Fibroblast of mammary gland (primary cell): ENCODE measurements at regions not wholly inside any gene's neighbourhood (a gene's known extent, or its start where the extent isn't known, plus 50 kb on each side); places are given as distances from the start of the nearest gene placed in this dataset.
A peak's percentile ranks its signal among the peaks of the same experiment; 100 is the strongest.

Source experiments
- DNase-seq: peaks from one replicate; pipeline ENCODE4 v3.0.0-alpha.2; 2010; ENCODE audit warnings: low read depth
- H3K4me3 ChIP-seq: 2 replicates; pipeline ENCODE4 v1.5.1; 2011; ENCODE audit warnings: low read depth, mild to moderate bottlenecking, low read length, moderate library complexity; ENCODE audit not compliant: control insufficient read depth
- TF ChIP-seq, protein P1 (sequence below): conservative IDR thresholded peaks from 2 replicates; pipeline ENCODE4 v1.5.1; 2011; ENCODE audit warnings: low read depth, low read length, inconsistent platforms; ENCODE audit not compliant: control insufficient read depth, insufficient read depth

DNA sequence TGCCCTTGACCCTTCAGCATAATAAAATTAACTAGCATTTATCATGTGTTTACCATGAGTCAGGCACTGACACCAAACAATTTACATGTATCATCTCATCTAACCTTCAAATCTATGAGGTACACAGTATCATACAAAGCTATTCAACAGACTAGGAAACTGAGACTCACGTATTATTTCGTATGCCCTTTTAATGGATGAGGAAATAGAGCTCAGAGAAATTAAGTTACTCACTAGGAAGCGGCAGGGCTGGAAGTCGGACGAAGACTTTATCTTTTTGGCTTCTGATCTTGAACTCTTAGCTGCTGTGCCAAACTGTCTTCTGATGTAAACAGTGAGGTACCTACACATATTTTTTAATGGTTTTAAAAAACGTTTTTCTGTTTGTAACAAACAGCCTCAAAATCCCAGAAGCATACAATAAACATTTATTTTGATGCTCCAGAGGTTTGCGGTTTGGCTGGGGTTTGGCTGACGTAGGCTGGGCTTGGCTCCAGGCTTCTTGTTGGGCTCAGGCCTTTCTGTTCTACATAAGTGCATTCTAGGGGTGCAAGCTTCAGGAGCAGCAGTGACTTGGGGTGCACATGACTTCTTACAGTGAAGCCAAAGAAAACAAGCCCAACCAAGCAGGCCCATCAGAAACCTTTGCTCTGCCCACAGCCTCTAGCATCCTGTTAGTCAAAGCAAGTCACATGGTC is 184.7 kb downstream of the TBX5 start:
- no peak overlapping the region for H3K4me3 ChIP-seq
- TF ChIP-seq, protein P1, sequence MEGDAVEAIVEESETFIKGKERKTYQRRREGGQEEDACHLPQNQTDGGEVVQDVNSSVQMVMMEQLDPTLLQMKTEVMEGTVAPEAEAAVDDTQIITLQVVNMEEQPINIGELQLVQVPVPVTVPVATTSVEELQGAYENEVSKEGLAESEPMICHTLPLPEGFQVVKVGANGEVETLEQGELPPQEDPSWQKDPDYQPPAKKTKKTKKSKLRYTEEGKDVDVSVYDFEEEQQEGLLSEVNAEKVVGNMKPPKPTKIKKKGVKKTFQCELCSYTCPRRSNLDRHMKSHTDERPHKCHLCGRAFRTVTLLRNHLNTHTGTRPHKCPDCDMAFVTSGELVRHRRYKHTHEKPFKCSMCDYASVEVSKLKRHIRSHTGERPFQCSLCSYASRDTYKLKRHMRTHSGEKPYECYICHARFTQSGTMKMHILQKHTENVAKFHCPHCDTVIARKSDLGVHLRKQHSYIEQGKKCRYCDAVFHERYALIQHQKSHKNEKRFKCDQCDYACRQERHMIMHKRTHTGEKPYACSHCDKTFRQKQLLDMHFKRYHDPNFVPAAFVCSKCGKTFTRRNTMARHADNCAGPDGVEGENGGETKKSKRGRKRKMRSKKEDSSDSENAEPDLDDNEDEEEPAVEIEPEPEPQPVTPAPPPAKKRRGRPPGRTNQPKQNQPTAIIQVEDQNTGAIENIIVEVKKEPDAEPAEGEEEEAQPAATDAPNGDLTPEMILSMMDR = no peak
- peak; percentile 64 for DNase-seq

DNA sequence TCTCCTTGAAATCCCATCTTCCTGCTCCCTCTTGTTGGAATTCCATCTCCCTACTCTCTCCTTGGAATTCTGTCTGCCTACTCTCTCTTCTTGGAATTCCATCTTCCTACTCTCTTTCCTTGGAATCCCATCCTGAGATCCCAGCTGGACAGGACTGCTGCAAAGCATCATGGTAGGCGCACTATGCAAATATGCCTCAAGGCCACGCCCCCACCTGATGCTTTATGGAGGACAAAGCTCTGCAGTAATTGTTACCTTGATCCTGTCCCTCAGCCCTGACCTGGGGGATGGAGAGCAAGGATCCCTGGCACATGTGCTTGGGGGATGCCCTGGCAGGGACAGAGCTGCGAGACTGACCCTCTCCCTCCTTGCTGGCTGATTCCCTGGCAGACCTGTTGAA is 185.6 kb downstream of the TBX5 start:
- DNase-seq = no peak
- TF ChIP-seq, protein P1 = no peak
- H3K4me3 ChIP-seq = no peak overlapping the region

DNA sequence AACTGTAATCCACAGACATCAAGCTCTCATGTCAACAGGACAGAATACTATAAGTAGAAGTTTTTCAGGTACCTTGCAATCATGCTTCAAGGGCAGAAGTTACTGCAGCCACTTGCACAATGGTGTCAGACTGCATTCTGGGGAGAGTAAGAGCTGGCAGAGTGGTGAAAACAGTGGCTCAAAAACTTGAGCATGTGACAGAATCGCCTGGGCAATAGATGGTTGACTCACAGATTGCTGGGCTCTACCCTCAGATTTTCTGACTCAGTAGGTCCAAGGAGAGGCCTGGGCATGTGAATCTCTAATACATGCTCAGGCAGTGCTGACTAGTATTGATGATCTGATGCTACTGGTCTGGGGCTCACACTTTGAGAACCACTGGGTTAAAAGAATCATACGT is 187.8 kb downstream of the TBX5 start:
- TF ChIP-seq, protein P1 = no peak
- peak; percentile 26 for DNase-seq
- no peak overlapping the region for H3K4me3 ChIP-seq

DNA sequence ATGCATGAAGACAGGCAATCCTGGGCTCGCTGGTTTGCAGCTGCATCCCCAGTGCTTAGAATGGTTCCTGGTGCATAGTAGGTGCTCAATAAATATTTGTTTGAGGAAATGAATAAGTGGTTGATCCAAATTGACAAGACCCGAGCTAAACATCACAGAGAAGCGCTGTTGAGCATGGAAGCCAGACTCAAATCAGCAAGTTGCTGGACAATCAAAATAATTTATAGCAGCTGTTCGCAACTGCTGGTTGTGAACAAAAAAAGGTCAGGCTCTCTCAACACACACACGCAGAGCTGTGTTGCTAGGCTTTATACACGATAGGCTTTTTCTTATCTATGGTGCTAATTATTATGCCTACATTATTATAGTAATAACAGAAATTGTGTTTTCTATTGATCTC is 190.2 kb downstream of the TBX5 start:
- DNase-seq = no peak
- H3K4me3 ChIP-seq = no peak overlapping the region
- TF ChIP-seq, protein P1 = no peak

DNA sequence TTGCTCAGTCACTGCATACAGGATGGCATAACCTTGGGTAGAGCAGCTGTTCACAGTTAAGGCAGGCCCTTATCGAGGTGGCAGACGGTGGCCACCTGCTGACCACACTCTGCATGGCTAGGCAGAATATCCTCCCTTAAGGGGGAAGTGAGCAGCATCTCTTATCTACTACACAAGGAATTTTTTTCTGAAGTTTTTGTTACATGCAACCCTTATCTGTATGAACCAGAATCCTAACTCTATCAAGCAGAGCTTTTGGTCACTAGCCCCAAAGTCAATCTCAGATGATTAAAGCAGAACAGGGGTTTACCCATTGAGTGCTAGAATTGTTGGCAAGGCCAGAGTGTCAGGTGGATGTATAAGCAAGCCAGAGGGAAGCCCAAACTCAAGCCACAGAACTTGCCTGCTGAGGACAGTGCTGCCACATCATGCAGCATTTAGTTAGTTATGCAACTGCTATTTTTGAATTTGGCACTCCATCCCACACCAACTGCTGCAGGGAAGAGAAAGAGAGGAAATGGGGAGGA is 192.8 kb downstream of the TBX5 start:
- H3K4me3 ChIP-seq = no peak overlapping the region
- DNase-seq = no peak
- TF ChIP-seq, protein P1 = no peak

DNA sequence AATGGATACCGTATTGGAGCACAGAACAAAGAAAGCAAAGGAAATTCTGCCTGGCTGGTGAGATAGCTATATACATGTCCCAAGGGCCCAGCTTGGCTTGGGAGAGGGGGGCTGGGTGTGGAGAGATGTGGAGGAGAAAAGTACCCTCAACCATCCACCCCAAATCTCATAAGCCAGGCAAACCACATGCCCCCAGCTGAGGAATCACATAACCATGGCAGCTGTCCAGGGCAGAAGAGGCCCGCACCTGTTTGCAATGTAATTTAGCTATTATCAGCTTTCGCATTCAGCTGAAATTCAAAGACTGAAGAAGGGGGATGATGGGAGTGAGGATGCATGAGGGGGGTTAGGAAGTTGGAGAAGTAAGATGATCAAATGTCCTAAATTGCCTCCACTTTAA is 196.1 kb downstream of the TBX5 start:
- DNase-seq = no peak
- TF ChIP-seq, protein P1 = no peak
- H3K4me3 ChIP-seq = no peak overlapping the region
